HepG2 (cell line): ENCODE measurements at regions not wholly inside any gene's neighbourhood (a gene's known extent, or its start where the extent isn't known, plus 50 kb on each side); places are given as distances from the start of the nearest gene placed in this dataset.

Experiments used
- ATAC-seq: fragments of 200-7000 bp; cut with Tn5 transposase; 3 replicates; pipeline ENCODE4 v1.9.1; 2020; ENCODE audit warnings: mild to moderate bottlenecking, moderate library complexity
- BruUV-seq: library from RNA; stranded (reverse); fragments of 400-500 nt; replicated peaks from 2 replicates; lab custom pipeline; 2021; lab: Mats Ljungman, UMichigan
- CTCF ChIA-PET: fragments of 300-600 bp; formaldehyde crosslinking; extraction: SDS; loops from one replicate; lab custom pipeline; 2021; ENCODE audit warnings: low total read pairs, inconsistent platforms, low intra/inter-chr PET ratio; lab: Yijun Ruan, JAX
- POLR2A ChIA-PET: fragments of 350-600 bp; sonication (Branson Sonifier 250); formaldehyde crosslinking; loops from one replicate; lab custom pipeline; 2020; ENCODE audit warnings: antibody characterized with exemption, inconsistent platforms; lab: Yijun Ruan, JAX
- DNase-seq: peaks from one replicate; pipeline ENCODE4 v3.0.0-alpha.2; 2015; ENCODE audit warnings: low spot score
- FAIRE-seq: peaks from 3 replicates; lab custom pipeline; 2011; peaks lifted over from hg19 to GRCh38; lab: Jason Lieb, UNC
- H2AFZ ChIP-seq: one replicate; pipeline ENCODE4 v1.6.1; 2011; ENCODE audit warnings: low read length, inconsistent platforms
- H3K27ac ChIP-seq: fragments of 300-600 bp; 3 replicates; pipeline ENCODE4 v1.8.0; 2011; ENCODE audit warnings: mixed run types, mild to moderate bottlenecking, mixed read lengths, low read length, inconsistent platforms; ENCODE audit not compliant: insufficient read depth; ENCODE audit errors: extremely low read length
- H3K27me3 ChIP-seq, 2 experiments: fragments of 200-600 bp in 1 of 2; 2 replicates in 1 of 2; 3 replicates in 1 of 2; pipeline versions ENCODE4 v1.6.0 to v1.8.0; 2011; ENCODE audit warnings: low read length in 2 of 2, mild to moderate bottlenecking in 2 of 2, moderate library complexity in 2 of 2, inconsistent platforms in 1 of 2; ENCODE audit not compliant: insufficient read depth in 2 of 2, control insufficient read depth in 1 of 2
- H3K36me3 ChIP-seq, 2 experiments: fragments of 200-600 bp in 1 of 2; replicated peaks in 1 of 2; 2 replicates in 1 of 2; 3 replicates in 1 of 2; pipeline versions ENCODE4 v1.5.1 to v1.8.0; 2011; ENCODE audit warnings: low read length in 2 of 2, inconsistent platforms in 1 of 2; ENCODE audit not compliant: insufficient read depth in 2 of 2, control insufficient read depth in 1 of 2
- H3K4me1 ChIP-seq: 2 replicates; pipeline ENCODE4 v1.5.1; 2012; ENCODE audit warnings: low read length, inconsistent platforms; ENCODE audit not compliant: insufficient read depth
- H3K4me2 ChIP-seq: 2 replicates; pipeline ENCODE4 v1.6.0; 2011; ENCODE audit warnings: low read depth, low read length, inconsistent platforms
- H3K4me3 ChIP-seq, 3 experiments: fragments of 200-600 bp in 1 of 3; sonication (generic), shearing (Covaris generic) in 1 of 3; replicated peaks in 1 of 3; 2 replicates each; pipeline ENCODE4 v1.5.1; 2011 to 2016; ENCODE audit warnings: low read length in 3 of 3, inconsistent platforms in 2 of 3, low read depth in 2 of 3, mild to moderate bottlenecking in 2 of 3, control low read depth in 1 of 3, mixed read lengths in 1 of 3; ENCODE audit not compliant: insufficient read depth in 1 of 3
- H3K79me2 ChIP-seq: one replicate; pipeline ENCODE4 v1.6.1; 2011; ENCODE audit warnings: low read length, inconsistent platforms; ENCODE audit not compliant: insufficient read depth
- H3K9ac ChIP-seq: 2 replicates; pipeline ENCODE4 v1.6.0; 2011; ENCODE audit warnings: mild to moderate bottlenecking, low read depth, low read length, inconsistent platforms; ENCODE audit not compliant: insufficient read depth
- H3K9me3 ChIP-seq: 2 replicates; pipeline ENCODE4 v1.5.1; 2012; ENCODE audit warnings: mild to moderate bottlenecking, low read length
- H4K20me1 ChIP-seq: 2 replicates; pipeline ENCODE4 v1.6.0; 2011; ENCODE audit warnings: inconsistent platforms, mild to moderate bottlenecking, low read length, moderate library complexity; ENCODE audit not compliant: insufficient read depth
- GPN1 ChIP-seq: sonication (generic); formaldehyde crosslinking; IDR thresholded peaks from 2 replicates; pipeline ENCODE4 v1.5.1; 2020; ENCODE audit warnings: missing genetic modification reagents, borderline replicate concordance
- PLSCR1 ChIP-seq: sonication (generic); formaldehyde crosslinking; IDR thresholded peaks from 2 replicates; pipeline ENCODE4 v1.5.0; 2020; ENCODE audit warnings: missing genetic modification reagents, mild to moderate bottlenecking, borderline replicate concordance
- PREB ChIP-seq: sonication (generic); formaldehyde crosslinking; IDR thresholded peaks from 2 replicates; pipeline ENCODE4 v1.4.0; 2020; ENCODE audit warnings: missing genetic modification reagents
- SUZ12 ChIP-seq: fragments of 150-350 bp; IDR thresholded peaks from 2 replicates; pipeline ENCODE4 v1.6.1; 2014; ENCODE audit warnings: low read depth, low read length
- TFE3 ChIP-seq: IDR thresholded peaks from 2 replicates; pipeline ENCODE4 v1.6.1; 2016
- ZNF782 ChIP-seq: sonication (generic); formaldehyde crosslinking; IDR thresholded peaks from 2 replicates; pipeline ENCODE4 v1.4.0; 2020; ENCODE audit warnings: missing genetic modification reagents, mild to moderate bottlenecking, borderline replicate concordance
- WGBS: methylation state at CpG from one replicate; pipeline ENCODE4 v1.1.6; 2017; ENCODE audit warnings: low lambda C conversion rate; 5-methylcytosine and 5-hydroxymethylcytosine counted together
- in situ Hi-C: cut with HindIII; loops from 2 replicates; pipeline ENCODE4 v1.10.0; 2017; ENCODE audit warnings: low pct_unique_long_range_greater_than_20kb; ENCODE audit not compliant: extremely low pct_ligation_motif_present
- intact Hi-C: fragments of 100-400 bp; cut with micrococcal nuclease; formaldehyde crosslinking; loops from one replicate; pipeline ENCODE4 v1.10.0; 2022; ENCODE audit not compliant: unreplicated experiment

- FAIRE-seq: no peak
- Histone ChIP-seq H3K27me3 (peaks cover 22 to 87% of the 10 kb centered on the region in 2 experiments), H3K27ac (no peak overlapping the region), H2AFZ (no peak overlapping the region), H3K4me3 (no peak overlapping the region), H3K9me3 (no peaks in the 10 kb centered on the region), H4K20me1 (no peaks in the 10 kb centered on the region), H3K36me3 (no peaks in the 10 kb centered on the region), H3K9ac (no peak overlapping the region), H3K79me2 (no peaks in the 10 kb centered on the region), H3K4me2 (no peak overlapping the region), H3K4me1 (no peaks in the 10 kb centered on the region)
- 18% methylated on average over 4 of the region's 19 CpGs for WGBS
- no peak for DNase-seq
- intact Hi-C loops: no loop called here
- no TSS peak for BruUV-seq
- ChIA-PET POLR2A (no interaction called here), CTCF (no interaction called here)
- TF ChIP-seq TFE3 (no peak), ZNF782 (CRISPR knock-in tag) (no peak), GPN1 (CRISPR knock-in tag) (no peak), PREB (CRISPR knock-in tag) (no peak), SUZ12 (no peak), PLSCR1 (no peak)
- in situ Hi-C loops: no loop called here
- 0 out of 3 replicates have a peak, but pooled peaks have one; percentile 18 for ATAC-seq
These were observed 55.1 kb downstream of the UNCX start for GRCh38 chr7:1287752-1288201.
